ENCODE measurements at regions not wholly inside any gene's neighbourhood (a gene's known extent, or its start where the extent isn't known, plus 50 kb on each side); places are given as distances from the start of the nearest gene placed in this dataset.

DNA sequence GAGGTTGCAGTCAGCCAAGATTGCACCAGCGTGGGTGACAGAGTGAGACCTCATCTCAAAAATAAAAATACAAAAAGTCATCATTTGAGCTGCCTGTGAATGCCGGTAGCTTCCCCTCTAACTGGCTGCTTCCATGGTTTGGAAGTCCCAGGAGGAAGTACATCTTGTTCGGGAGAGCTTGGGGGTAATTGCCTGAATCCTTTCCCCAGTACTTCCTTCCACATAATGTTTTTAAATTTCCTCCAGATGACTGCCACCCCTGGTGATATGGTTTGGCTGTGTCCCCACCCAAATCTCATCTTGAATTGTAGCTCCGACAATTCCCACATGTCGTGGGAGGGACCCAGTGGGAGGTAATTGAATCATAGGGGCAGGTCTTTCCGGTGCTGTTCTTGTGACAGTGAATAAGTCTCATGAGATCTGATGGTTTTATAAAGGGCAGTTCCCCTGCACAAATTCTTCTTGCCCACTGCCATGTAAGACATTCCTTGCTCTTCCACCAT lies 87.2 kb downstream of the SPRING1 start:
- Histone ChIP-seq H3K4me1 (ENCODE audit: control insufficient read depth in 1 of 2, insufficient read depth in 1 of 2, low read depth in 1 of 2, low read length in 1 of 2) (no peaks in the 10 kb centered on the region), H3K4me3 (ENCODE audit: low read depth in 1 of 2, low read length in 1 of 2) (no peak overlapping the region), H3K27me3 (no peaks in the 10 kb centered on the region), H3K36me3 (no peaks in the 10 kb centered on the region), H3K27ac (no peak overlapping the region), H3K9me3 (no peaks in the 10 kb centered on the region)
- TF ChIP-seq, protein P1, sequence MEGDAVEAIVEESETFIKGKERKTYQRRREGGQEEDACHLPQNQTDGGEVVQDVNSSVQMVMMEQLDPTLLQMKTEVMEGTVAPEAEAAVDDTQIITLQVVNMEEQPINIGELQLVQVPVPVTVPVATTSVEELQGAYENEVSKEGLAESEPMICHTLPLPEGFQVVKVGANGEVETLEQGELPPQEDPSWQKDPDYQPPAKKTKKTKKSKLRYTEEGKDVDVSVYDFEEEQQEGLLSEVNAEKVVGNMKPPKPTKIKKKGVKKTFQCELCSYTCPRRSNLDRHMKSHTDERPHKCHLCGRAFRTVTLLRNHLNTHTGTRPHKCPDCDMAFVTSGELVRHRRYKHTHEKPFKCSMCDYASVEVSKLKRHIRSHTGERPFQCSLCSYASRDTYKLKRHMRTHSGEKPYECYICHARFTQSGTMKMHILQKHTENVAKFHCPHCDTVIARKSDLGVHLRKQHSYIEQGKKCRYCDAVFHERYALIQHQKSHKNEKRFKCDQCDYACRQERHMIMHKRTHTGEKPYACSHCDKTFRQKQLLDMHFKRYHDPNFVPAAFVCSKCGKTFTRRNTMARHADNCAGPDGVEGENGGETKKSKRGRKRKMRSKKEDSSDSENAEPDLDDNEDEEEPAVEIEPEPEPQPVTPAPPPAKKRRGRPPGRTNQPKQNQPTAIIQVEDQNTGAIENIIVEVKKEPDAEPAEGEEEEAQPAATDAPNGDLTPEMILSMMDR (IDR thresholded peaks at IDR 0.05), result no peak

DNA sequence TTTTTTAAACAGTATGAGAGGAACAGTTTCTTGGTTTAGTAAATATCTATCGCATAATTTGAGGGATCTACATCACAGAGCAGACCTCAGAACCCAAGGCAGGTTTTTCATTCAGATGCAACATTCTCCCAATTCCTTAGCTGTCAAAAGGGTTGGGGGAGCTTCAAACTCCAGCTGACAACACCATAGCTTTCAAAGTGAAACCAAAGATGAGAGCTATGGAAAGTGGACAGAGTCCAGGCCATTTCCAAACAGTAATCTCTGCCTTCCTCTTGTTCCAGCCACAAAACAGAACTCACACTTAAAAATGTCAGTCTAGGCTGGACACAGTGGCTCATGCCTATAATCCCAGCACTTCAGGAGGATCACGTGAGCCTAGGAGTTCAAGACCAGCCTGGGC lies 87.8 kb downstream of the SPRING1 start:
- TF ChIP-seq, protein P1 (IDR thresholded peaks at IDR 0.05), result no peak
- H3K27ac ChIP-seq, result no peak overlapping the region
- H3K27me3 ChIP-seq, result no peaks in the 10 kb centered on the region
- H3K9me3 ChIP-seq, result no peaks in the 10 kb centered on the region
- H3K4me1 ChIP-seq (ENCODE audit: control insufficient read depth in 1 of 2, insufficient read depth in 1 of 2, low read depth in 1 of 2, low read length in 1 of 2), result no peaks in the 10 kb centered on the region
- no peak overlapping the region for H3K4me3 ChIP-seq (ENCODE audit: low read depth in 1 of 2, low read length in 1 of 2)
- H3K36me3 ChIP-seq, result no peaks in the 10 kb centered on the region

DNA sequence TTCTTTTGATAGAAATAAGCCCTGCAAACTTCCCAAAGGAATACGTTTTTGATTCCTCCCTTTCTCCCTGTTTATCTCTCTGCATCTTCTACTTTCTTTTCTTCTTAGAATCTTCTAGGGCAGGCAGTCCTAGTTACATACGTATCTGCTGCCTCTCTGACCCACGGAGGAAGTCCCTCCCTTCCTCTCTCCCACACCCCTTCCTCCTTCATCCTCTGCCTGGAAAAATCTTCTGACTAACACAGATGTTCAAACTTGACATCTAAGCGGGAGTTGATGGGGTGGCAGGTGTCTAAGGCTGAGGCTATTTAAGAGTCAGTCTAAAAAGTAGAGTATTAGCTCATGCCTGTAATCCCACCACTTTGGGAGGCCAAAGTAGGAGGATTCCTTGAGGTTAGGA lies 88.6 kb downstream of the MAP1LC3B2 start:
- no peaks in the 10 kb centered on the region for H3K36me3 ChIP-seq
- no peaks in the 10 kb centered on the region for H3K27me3 ChIP-seq
- H3K4me1 ChIP-seq (ENCODE audit: control insufficient read depth in 1 of 2, insufficient read depth in 1 of 2, low read depth in 1 of 2, low read length in 1 of 2), result no peaks in the 10 kb centered on the region
- TF ChIP-seq, protein P1 (IDR thresholded peaks at IDR 0.05), result no peak
- no peaks in the 10 kb centered on the region for H3K9me3 ChIP-seq
- H3K4me3 ChIP-seq (ENCODE audit: low read depth in 1 of 2, low read length in 1 of 2), result no peak overlapping the region
- no peak overlapping the region for H3K27ac ChIP-seq

DNA sequence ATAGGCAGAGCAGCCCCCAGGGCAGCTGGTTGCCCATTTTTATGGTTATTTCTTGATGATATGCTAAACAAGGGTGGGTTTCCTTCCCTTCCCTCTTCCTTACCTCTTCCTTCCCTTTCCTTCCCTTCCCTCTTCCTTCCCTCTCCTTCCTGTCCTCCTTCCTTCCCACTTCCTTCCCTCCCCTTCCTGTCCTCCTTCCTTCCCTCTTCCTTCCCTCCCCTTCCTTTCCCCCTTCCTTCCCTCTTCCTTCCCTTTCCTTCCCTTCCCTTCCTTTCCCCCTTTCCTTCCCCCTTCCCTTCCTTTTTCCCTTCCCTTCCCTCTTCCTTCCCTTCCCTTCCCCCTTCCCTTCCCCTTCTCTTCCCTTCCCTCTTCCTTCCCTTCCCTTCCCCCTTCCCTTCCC lies 87.7 kb downstream of the MAP1LC3B2 start:
- TF ChIP-seq, protein P1 (IDR thresholded peaks at IDR 0.05), result no peak
- H3K27me3 ChIP-seq, result no peaks in the 10 kb centered on the region
- no peaks in the 10 kb centered on the region for H3K4me1 ChIP-seq (ENCODE audit: control insufficient read depth in 1 of 2, insufficient read depth in 1 of 2, low read depth in 1 of 2, low read length in 1 of 2)
- no peak overlapping the region for H3K4me3 ChIP-seq (ENCODE audit: low read depth in 1 of 2, low read length in 1 of 2)
- H3K9me3 ChIP-seq, result no peaks in the 10 kb centered on the region
- H3K27ac ChIP-seq, result no peak overlapping the region
- H3K36me3 ChIP-seq, result no peaks in the 10 kb centered on the region

DNA sequence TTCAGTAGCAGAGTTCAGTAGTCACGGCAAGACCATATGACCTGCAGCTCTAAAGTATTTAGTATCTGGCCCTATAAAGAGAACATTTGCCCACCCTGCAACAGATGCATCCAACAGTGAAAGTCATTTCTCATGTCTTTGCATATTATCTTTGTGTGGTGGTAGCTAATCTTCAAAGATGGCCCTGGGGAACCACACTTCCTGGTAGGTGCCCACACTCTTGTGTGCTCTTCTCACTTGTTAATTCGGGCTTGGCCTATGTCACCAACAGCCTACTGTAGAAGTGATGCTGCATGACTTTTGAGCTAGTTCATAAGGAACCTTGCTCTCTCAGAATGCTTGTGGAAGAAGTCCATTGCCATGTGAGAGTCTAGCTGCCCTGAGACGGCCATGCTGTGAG lies 85.6 kb downstream of the MAP1LC3B2 start:
- TF ChIP-seq, protein P1 (IDR thresholded peaks at IDR 0.05), result no peak
- no peaks in the 10 kb centered on the region for H3K36me3 ChIP-seq
- no peaks in the 10 kb centered on the region for H3K4me1 ChIP-seq (ENCODE audit: control insufficient read depth in 1 of 2, insufficient read depth in 1 of 2, low read depth in 1 of 2, low read length in 1 of 2)
- no peak overlapping the region for H3K4me3 ChIP-seq (ENCODE audit: low read depth in 1 of 2, low read length in 1 of 2)
- no peaks in the 10 kb centered on the region for H3K9me3 ChIP-seq
- H3K27ac ChIP-seq, result no peak overlapping the region
- no peaks in the 10 kb centered on the region for H3K27me3 ChIP-seq

DNA sequence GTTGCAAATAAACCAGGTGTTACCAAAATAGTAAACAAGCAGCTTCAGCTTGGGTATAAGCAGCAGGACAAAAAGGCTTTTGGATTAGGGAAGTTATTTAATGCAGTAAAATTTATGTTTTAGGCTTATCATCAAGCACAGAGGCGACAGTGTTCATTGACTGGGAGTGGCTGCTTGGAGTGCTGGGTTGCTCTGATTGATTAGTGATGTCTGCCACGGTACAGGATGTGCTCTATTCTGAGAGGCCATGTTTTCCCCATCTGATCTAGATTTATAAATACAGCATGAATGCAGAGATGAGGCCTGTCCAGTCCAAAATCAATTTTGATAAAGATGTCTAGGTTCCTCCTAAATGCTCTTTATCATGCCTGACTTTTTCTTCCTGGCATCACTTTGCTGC lies 83.5 kb downstream of the MAP1LC3B2 start:
- H3K9me3 ChIP-seq, result no peaks in the 10 kb centered on the region
- no peak overlapping the region for H3K4me3 ChIP-seq (ENCODE audit: low read depth in 1 of 2, low read length in 1 of 2)
- H3K27me3 ChIP-seq, result no peaks in the 10 kb centered on the region
- peaks cover 0 to under 1% of the 10 kb centered on the region in 2 experiments for H3K4me1 ChIP-seq (ENCODE audit: control insufficient read depth in 1 of 2, insufficient read depth in 1 of 2, low read depth in 1 of 2, low read length in 1 of 2)
- H3K27ac ChIP-seq, result no peak overlapping the region
- no peaks in the 10 kb centered on the region for H3K36me3 ChIP-seq
- TF ChIP-seq, protein P1 (IDR thresholded peaks at IDR 0.05), result no peak

All from neutrophil (primary cell).